Fibroblast of lung (primary cell): ENCODE measurements at regions not wholly inside any gene's neighbourhood (a gene's known extent, or its start where the extent isn't known, plus 50 kb on each side); places are given as distances from the start of the nearest gene placed in this dataset.

Source experiments
- DNase-seq, 2 donors: peaks; one replicate each; pipeline versions ENCODE4 v3.0.0 to v3.0.0-alpha.2; 2010; ENCODE audit warnings: low read depth in 2 of 2
- H2AFZ ChIP-seq: 2 replicates; pipeline ENCODE4 v1.5.1; 2012; ENCODE audit warnings: low read length, control low read depth, inconsistent platforms
- H3K27ac ChIP-seq: 2 replicates; pipeline ENCODE4 v1.5.1; 2011; ENCODE audit warnings: low read length, control low read depth; ENCODE audit not compliant: insufficient read depth
- H3K27me3 ChIP-seq: 2 replicates; pipeline ENCODE4 v1.5.1; 2011; ENCODE audit warnings: mild to moderate bottlenecking, low read length; ENCODE audit not compliant: control insufficient read depth, insufficient read depth
- H3K36me3 ChIP-seq: 2 replicates; pipeline ENCODE4 v1.5.1; 2011; ENCODE audit warnings: low read length; ENCODE audit not compliant: control insufficient read depth, insufficient read depth
- H3K4me1 ChIP-seq: 2 replicates; pipeline ENCODE4 v1.5.1; 2011; ENCODE audit warnings: low read length; ENCODE audit not compliant: control insufficient read depth, insufficient read depth; ENCODE audit errors: extremely low read depth
- H3K4me2 ChIP-seq: 2 replicates; pipeline ENCODE4 v1.5.1; 2011; ENCODE audit warnings: low read length, control low read depth; ENCODE audit not compliant: insufficient read depth; ENCODE audit errors: extremely low read depth
- H3K4me3 ChIP-seq, 4 experiments: fragments of 200-600 bp in 1 of 4; sonication (generic) in 1 of 4; replicated peaks in 1 of 4; 2 replicates each; pipeline ENCODE4 v1.5.1; 2011 to 2016; ENCODE audit warnings: low read length in 4 of 4, low read depth in 3 of 4, mild to moderate bottlenecking in 3 of 4, control low read depth in 2 of 4, inconsistent platforms in 1 of 4, mixed read lengths in 1 of 4; ENCODE audit not compliant: insufficient read depth in 1 of 4; ENCODE audit errors: control extremely low read depth in 1 of 4
- H3K79me2 ChIP-seq: 2 replicates; pipeline ENCODE4 v1.5.1; 2012; ENCODE audit warnings: mild to moderate bottlenecking, low read length, inconsistent platforms; ENCODE audit not compliant: control insufficient read depth, insufficient read depth
- H3K9ac ChIP-seq: 2 replicates; pipeline ENCODE4 v1.5.1; 2011; ENCODE audit warnings: mild to moderate bottlenecking, low read length, control low read depth; ENCODE audit not compliant: insufficient read depth
- H3K9me3 ChIP-seq: 2 replicates; pipeline ENCODE4 v1.5.1; 2012; ENCODE audit warnings: low read depth, low read length; ENCODE audit not compliant: control insufficient read depth, insufficient read depth
- H4K20me1 ChIP-seq: 2 replicates; pipeline ENCODE4 v1.5.1; 2011; ENCODE audit warnings: low read length; ENCODE audit not compliant: control insufficient read depth, insufficient read depth; ENCODE audit errors: extremely low read depth
- CTCF ChIP-seq, 2 donors: IDR thresholded peaks in 1 of 2; conservative IDR thresholded peaks in 1 of 2; 1 replicate in 1 of 2; 2 replicates in 1 of 2; pipeline ENCODE4 v1.5.1; 2011 to 2012; ENCODE audit warnings: low read length in 2 of 2, control low read depth in 1 of 2, inconsistent platforms in 1 of 2, low read depth in 1 of 2, mild to moderate bottlenecking in 1 of 2
- EZH2 ChIP-seq: IDR thresholded peaks from 2 replicates; pipeline ENCODE4 v1.5.1; 2012; ENCODE audit warnings: low read length, control low read depth, mild to moderate bottlenecking; ENCODE audit errors: missing control alignments

- no peak overlapping the region for H3K4me3 ChIP-seq
- no peaks in the 10 kb centered on the region for H4K20me1 ChIP-seq
- H2AFZ ChIP-seq = no peak overlapping the region
- H3K9me3 ChIP-seq = no peaks in the 10 kb centered on the region
- H3K79me2 ChIP-seq = no peaks in the 10 kb centered on the region
- H3K4me2 ChIP-seq = no peak overlapping the region
- H3K4me1 ChIP-seq = no peaks in the 10 kb centered on the region
- no peaks in the 10 kb centered on the region for H3K36me3 ChIP-seq
- no peak for TF ChIP-seq CTCF (conservative IDR thresholded peaks at IDR 0.05 in 1 of 2, IDR thresholded peaks at IDR 0.05 in 1 of 2; ENCODE audit: low read depth in 1 of 2, low read length in 2 of 2)
- no peak for TF ChIP-seq EZH2
- no peaks in the 10 kb centered on the region for H3K27me3 ChIP-seq
- DNase-seq = no peak
- H3K27ac ChIP-seq = no peak overlapping the region
- no peak overlapping the region for H3K9ac ChIP-seq
These were observed 80.2 kb upstream of the NEGR1 start for GRCh38 chr1:72362538-72362937.

GRCh38 chr1:72357411-72357810, 75.1 kb upstream of the NEGR1 start:
- Histone ChIP-seq H3K36me3 (no peaks in the 10 kb centered on the region), H4K20me1 (no peaks in the 10 kb centered on the region), H3K4me2 (no peak overlapping the region), H3K4me3 (no peak overlapping the region), H3K79me2 (no peaks in the 10 kb centered on the region), H3K27me3 (no peaks in the 10 kb centered on the region), H3K9me3 (no peaks in the 10 kb centered on the region), H2AFZ (no peak overlapping the region), H3K4me1 (no peaks in the 10 kb centered on the region), H3K9ac (no peak overlapping the region), H3K27ac (no peak overlapping the region)
- peak; percentile 7 to 46 for DNase-seq
- no peak for TF ChIP-seq CTCF (conservative IDR thresholded peaks at IDR 0.05 in 1 of 2, IDR thresholded peaks at IDR 0.05 in 1 of 2; ENCODE audit: low read depth in 1 of 2, low read length in 2 of 2)
- TF ChIP-seq EZH2 = no peak

GRCh38 chr1:72355899-72356298, 73.6 kb upstream of the NEGR1 start:
- no peak overlapping the region for H3K4me2 ChIP-seq
- DNase-seq = no peak
- no peaks in the 10 kb centered on the region for H3K27me3 ChIP-seq
- TF ChIP-seq CTCF (conservative IDR thresholded peaks at IDR 0.05 in 1 of 2, IDR thresholded peaks at IDR 0.05 in 1 of 2; ENCODE audit: low read depth in 1 of 2, low read length in 2 of 2) = no peak
- no peak for TF ChIP-seq EZH2
- no peaks in the 10 kb centered on the region for H3K9me3 ChIP-seq
- no peaks in the 10 kb centered on the region for H4K20me1 ChIP-seq
- no peak overlapping the region for H3K4me3 ChIP-seq
- H3K9ac ChIP-seq = no peak overlapping the region
- no peaks in the 10 kb centered on the region for H3K36me3 ChIP-seq
- H3K79me2 ChIP-seq = no peaks in the 10 kb centered on the region
- H3K4me1 ChIP-seq = no peaks in the 10 kb centered on the region
- no peak overlapping the region for H2AFZ ChIP-seq
- no peak overlapping the region for H3K27ac ChIP-seq
